PC-3 (cell line): ENCODE measurements at regions not wholly inside any gene's neighbourhood (a gene's known extent, or its start where the extent isn't known, plus 50 kb on each side); places are given as distances from the start of the nearest gene placed in this dataset.

Source experiments
- CTCF ChIP-seq: fragments of 300-600 bp; sonication (generic); conservative IDR thresholded peaks from 2 replicates; pipeline ENCODE4 v1.5.1; 2017; ENCODE audit warnings: antibody characterized with exemption, low read depth, mild to moderate bottlenecking, low read length
- EZH2phosphoT487 ChIP-seq: fragments of 300-600 bp; sonication (generic); IDR thresholded peaks from 2 replicates; pipeline ENCODE4 v1.6.1; 2018; ENCODE audit warnings: mild to moderate bottlenecking, antibody characterized with exemption, low read length, borderline replicate concordance

DNA sequence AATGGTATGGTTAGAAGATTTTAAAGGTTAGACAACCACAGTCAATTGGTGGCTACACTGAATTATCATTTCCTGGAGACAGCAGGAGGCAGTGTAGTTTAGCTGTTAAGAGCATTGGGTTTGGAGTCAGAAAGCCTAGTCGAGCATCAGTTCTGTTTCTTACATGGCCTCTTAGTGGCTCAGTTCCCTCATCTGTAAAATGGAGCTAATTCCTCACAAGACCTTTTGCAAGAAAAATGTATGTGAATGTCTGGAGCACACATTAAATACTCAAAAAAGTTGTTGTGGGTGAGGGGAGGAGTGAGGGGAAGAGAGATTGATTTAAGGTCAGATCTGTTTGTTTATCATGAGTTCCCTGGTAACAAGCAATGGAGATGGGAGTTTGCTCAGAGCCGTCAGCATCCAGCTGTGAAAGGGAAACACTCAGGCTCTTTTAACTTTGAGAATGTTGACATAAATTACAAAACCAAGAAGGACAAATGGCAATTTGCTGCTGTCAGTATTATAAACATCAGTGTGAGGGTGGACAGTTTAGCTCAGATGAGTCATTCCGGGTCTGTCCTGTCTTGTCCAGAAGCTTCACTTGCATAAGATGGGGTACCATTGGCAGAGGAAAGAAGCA, 98.2 kb upstream of the PGRMC2 start:
- TF ChIP-seq EZH2phosphoT487: no peak
- TF ChIP-seq CTCF: 0 out of 2 replicates have a peak, but pooled peaks have one; percentile 33
